ENCODE measurements at regions not wholly inside any gene's neighbourhood (a gene's known extent, or its start where the extent isn't known, plus 50 kb on each side); places are given as distances from the start of the nearest gene placed in this dataset.

DNA sequence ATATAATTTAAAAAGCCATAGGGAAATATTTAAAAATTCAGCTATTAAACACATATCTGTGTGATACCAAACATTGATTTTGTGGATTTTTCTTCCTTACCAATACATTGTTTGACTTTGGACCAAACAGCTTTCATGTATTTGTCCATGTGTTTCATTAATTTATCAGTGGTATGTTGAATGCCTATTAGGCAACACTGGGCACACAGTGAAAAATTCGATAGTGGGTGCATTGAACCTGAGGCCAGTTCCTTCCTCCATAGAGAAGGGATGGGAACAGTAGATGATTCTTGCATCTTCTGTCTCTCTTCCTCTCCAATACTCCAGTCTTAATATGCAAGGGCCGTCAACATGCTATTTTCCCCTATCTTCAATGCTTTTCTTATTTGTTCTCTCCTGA lies 110.2 kb upstream of the NR3C1 start:
- no peak overlapping the region for H2BK12ac ChIP-seq (ENCODE audit: low read depth, low read length)
- no peak overlapping the region for H3K56ac ChIP-seq (replicated peaks; ENCODE audit: insufficient read length, low read depth, low read length)
- H3K23me2 ChIP-seq (ENCODE audit: low read depth, low read length): no peaks in the 10 kb centered on the region; the same call in 1 of the 2 replicates
- no peak for FAIRE-seq
- no peak overlapping the region for H3K4me3 ChIP-seq (ENCODE audit: extremely low read depth in 1 of 4, insufficient read depth in 2 of 4, low read depth in 3 of 4, low read length in 4 of 4)
- TF ChIP-seq NANOG (IDR thresholded peaks at IDR 0.05; ENCODE audit: insufficient read depth, low read depth, low read length, poor library complexity, severe bottlenecking): no peak
- TF ChIP-seq, protein P1, sequence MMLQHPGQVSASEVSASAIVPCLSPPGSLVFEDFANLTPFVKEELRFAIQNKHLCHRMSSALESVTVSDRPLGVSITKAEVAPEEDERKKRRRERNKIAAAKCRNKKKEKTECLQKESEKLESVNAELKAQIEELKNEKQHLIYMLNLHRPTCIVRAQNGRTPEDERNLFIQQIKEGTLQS (IDR thresholded peaks at IDR 0.05; ENCODE audit: insufficient read depth, low read depth, low read length): no peak
- TF ChIP-seq KDM4A (IDR thresholded peaks at IDR 0.05; ENCODE audit: low read depth, low read length, severe bottlenecking): no peak
- TF ChIP-seq EGR1 (IDR thresholded peaks at IDR 0.05; ENCODE audit: borderline replicate concordance, low read depth, low read length): no peak
- TF ChIP-seq SIX5 (IDR thresholded peaks at IDR 0.05; ENCODE audit: low read depth, low read length): no peak
- TF ChIP-seq JUN (IDR thresholded peaks at IDR 0.05; ENCODE audit: low read depth, low read length): no peak
- no peak for TF ChIP-seq MAFK (IDR thresholded peaks at IDR 0.05; ENCODE audit: low read depth, low read length)
- TF ChIP-seq BCL11A (IDR thresholded peaks at IDR 0.05; ENCODE audit: low read depth in 2 of 2, low read length in 2 of 2): no peak
- TF ChIP-seq RNF2 (IDR thresholded peaks at IDR 0.05; ENCODE audit: borderline replicate concordance, low read depth, low read length, missing control alignments, poor library complexity, severe bottlenecking): no peak
- TF ChIP-seq SP4 (IDR thresholded peaks at IDR 0.05; ENCODE audit: low read length): no peak
- no peaks in the 10 kb centered on the region for H3K79me1 ChIP-seq (ENCODE audit: low read depth, low read length)
- no peak overlapping the region for H2BK15ac ChIP-seq (ENCODE audit: low read length)
- H3K36me3 ChIP-seq (ENCODE audit: control insufficient read depth in 2 of 4, insufficient read depth in 4 of 4, low read length in 3 of 4): no peaks in the 10 kb centered on the region
- H4K20me1 ChIP-seq (replicated peaks in 1 of 2; ENCODE audit: control insufficient read depth in 1 of 2, insufficient read depth in 2 of 2, low read length in 2 of 2): no peaks in the 10 kb centered on the region
- H3K4me2 ChIP-seq (ENCODE audit: insufficient read depth in 1 of 2, low read depth in 2 of 2, low read length in 2 of 2): no peak overlapping the region
- H2BK120ac ChIP-seq (replicated peaks; ENCODE audit: low read depth, low read length): no peak overlapping the region
- H3K23ac ChIP-seq (ENCODE audit: insufficient read length): no peak overlapping the region
- no peaks in the 10 kb centered on the region for H3K79me2 ChIP-seq (ENCODE audit: control insufficient read depth in 1 of 2, insufficient read depth in 2 of 2, low read length in 2 of 2)
- no peak overlapping the region for H3K14ac ChIP-seq (ENCODE audit: insufficient read length)
- no peak overlapping the region for H3K18ac ChIP-seq (ENCODE audit: extremely low read depth, low read length)
- H2AFZ ChIP-seq (ENCODE audit: low read length): no peak overlapping the region
- no peak overlapping the region for H3K27ac ChIP-seq (ENCODE audit: low read depth, low read length)
- no peak overlapping the region for H4K91ac ChIP-seq (replicated peaks; ENCODE audit: insufficient read length, low read length)
- no peak overlapping the region for H3K4ac ChIP-seq (replicated peaks; ENCODE audit: insufficient read length, low read depth, low read length)
- no peak overlapping the region for H2BK5ac ChIP-seq (ENCODE audit: low read depth, low read length)
- H3K27me3 ChIP-seq (replicated peaks in 1 of 4; ENCODE audit: control insufficient read depth in 3 of 4, extremely low read depth in 1 of 4, insufficient read depth in 3 of 4, low read length in 3 of 4): no peaks in the 10 kb centered on the region
- no peak overlapping the region for H2BK20ac ChIP-seq (ENCODE audit: low read length)
- no peaks in the 10 kb centered on the region for H3K4me1 ChIP-seq (replicated peaks in 1 of 4; ENCODE audit: control insufficient read depth in 3 of 4, insufficient read depth in 4 of 4, low read length in 3 of 4)
- no peaks in the 10 kb centered on the region for H3K9me3 ChIP-seq (ENCODE audit: insufficient read depth in 2 of 2, low read depth in 1 of 2, low read length in 1 of 2)
- CTCF ChIA-PET (ENCODE audit: partially characterized antibody): no interaction called here
- DNase-seq (ENCODE audit: low read depth in 1 of 2, low spot score in 2 of 2): no peak
- H4K8ac ChIP-seq (ENCODE audit: extremely low read depth, insufficient read depth, low read length): no peak overlapping the region
- H4K5ac ChIP-seq (ENCODE audit: insufficient read length, low read depth, low read length): no peak overlapping the region
- H3K9ac ChIP-seq (replicated peaks in 1 of 4; ENCODE audit: extremely low read depth in 1 of 4, low read depth in 3 of 4, low read length in 3 of 4): no peak overlapping the region
- POLR2A ChIA-PET (ENCODE audit: partially characterized antibody): no interaction called here
- no peak overlapping the region for H2AK5ac ChIP-seq (ENCODE audit: low read depth, low read length)
- 85% methylated on average over 2 of the region's 2 CpGs; no CpG with 5 or more reads in 1 of the 2 experiments for WGBS, 2 experiments (ENCODE audit: extremely low coverage in 1 of 2, insufficient coverage in 1 of 2, insufficient read length in 1 of 2, insufficient replicate concordance in 2 of 2, low coverage in 1 of 2, low lambda C conversion rate in 2 of 2, missing lambda C conversion rate in 1 of 2)
